Astrocyte (in vitro differentiated cells and primary cell): ENCODE measurements at regions not wholly inside any gene's neighbourhood (a gene's known extent, or its start where the extent isn't known, plus 50 kb on each side); places are given as distances from the start of the nearest gene placed in this dataset.
"Not testable (repeated sequence)": the region's sequence is repeated elsewhere in the genome, so short reads cannot be mapped to it uniquely, and the experiment has no call there.

Experiments used
- DNase-seq: peaks from one replicate; pipeline ENCODE4 v3.0.0-alpha.2; 2010; ENCODE audit warnings: low read depth
- FAIRE-seq: peaks from 2 replicates; lab custom pipeline; 2011; peaks lifted over from hg19 to GRCh38; lab: Jason Lieb, UNC
- H2AFZ ChIP-seq: 2 replicates; pipeline ENCODE4 v1.6.0; 2012; ENCODE audit warnings: low read depth, low read length, inconsistent platforms
- H3K27ac ChIP-seq: 2 replicates; pipeline ENCODE4 v1.5.1; 2011; ENCODE audit warnings: low read depth, low read length, inconsistent platforms
- H3K27me3 ChIP-seq: 2 replicates; pipeline ENCODE4 v1.6.0; 2011; ENCODE audit warnings: low read length, inconsistent platforms; ENCODE audit not compliant: insufficient read depth
- H3K36me3 ChIP-seq: 2 replicates; pipeline ENCODE4 v1.5.1; 2011; ENCODE audit warnings: low read length, inconsistent platforms; ENCODE audit not compliant: insufficient read depth
- H3K4me1 ChIP-seq: 2 replicates; pipeline ENCODE4 v1.5.1; 2011; ENCODE audit warnings: low read length, inconsistent platforms; ENCODE audit not compliant: insufficient read depth
- H3K4me2 ChIP-seq: 2 replicates; pipeline ENCODE4 v1.6.0; 2012; ENCODE audit warnings: low read length, inconsistent platforms
- H3K4me3 ChIP-seq: 2 replicates; pipeline ENCODE4 v1.5.1; 2011; ENCODE audit warnings: low read depth, mild to moderate bottlenecking, low read length, inconsistent platforms; ENCODE audit not compliant: insufficient read depth
- H3K79me2 ChIP-seq: 2 replicates; pipeline ENCODE4 v1.6.0; 2012; ENCODE audit warnings: mild to moderate bottlenecking, low read length, inconsistent platforms; ENCODE audit not compliant: insufficient read depth
- H3K9ac ChIP-seq: 2 replicates; pipeline ENCODE4 v1.6.0; 2012; ENCODE audit warnings: mild to moderate bottlenecking, low read length, inconsistent platforms
- H3K9me3 ChIP-seq: 2 replicates; pipeline ENCODE4 v1.5.1; 2012; ENCODE audit warnings: low read depth, mild to moderate bottlenecking, low read length, inconsistent platforms; ENCODE audit not compliant: insufficient read depth
- H4K20me1 ChIP-seq: 2 replicates; pipeline ENCODE4 v1.6.0; 2012; ENCODE audit warnings: low read length, inconsistent platforms; ENCODE audit not compliant: insufficient read depth
- H3K27ac Mint-ChIP-seq: one replicate; pipeline ENCODE4 v1.8.0; 2021; ENCODE audit warnings: mild to moderate bottlenecking, mixed read lengths; ENCODE audit not compliant: unreplicated experiment
- H3K27me3 Mint-ChIP-seq: one replicate; pipeline ENCODE4 v1.8.0; 2021; ENCODE audit warnings: low read depth, mixed read lengths; ENCODE audit not compliant: unreplicated experiment
- H3K36me3 Mint-ChIP-seq: one replicate; pipeline ENCODE4 v1.8.0; 2021; ENCODE audit warnings: low read depth, mixed read lengths; ENCODE audit not compliant: unreplicated experiment
- H3K4me1 Mint-ChIP-seq: one replicate; pipeline ENCODE4 v1.8.0; 2021; ENCODE audit warnings: low read depth, mixed read lengths; ENCODE audit not compliant: unreplicated experiment
- H3K4me3 Mint-ChIP-seq: one replicate; pipeline ENCODE4 v1.8.0; 2021; ENCODE audit warnings: mild to moderate bottlenecking, moderate library complexity, mixed read lengths; ENCODE audit not compliant: unreplicated experiment
- H3K9me3 Mint-ChIP-seq: one replicate; pipeline ENCODE4 v1.8.0; 2021; ENCODE audit warnings: mild to moderate bottlenecking, mixed read lengths; ENCODE audit not compliant: unreplicated experiment
- EZH2 ChIP-seq: IDR thresholded peaks from 2 replicates; pipeline ENCODE4 v1.6.1; 2012; ENCODE audit warnings: mild to moderate bottlenecking, low read length, inconsistent platforms; ENCODE audit not compliant: insufficient read depth
- TF ChIP-seq, protein P1 (sequence below): IDR thresholded peaks from 2 replicates; pipeline ENCODE4 v1.5.1; 2011; ENCODE audit warnings: low read depth, mild to moderate bottlenecking, inconsistent platforms, low read length, moderate library complexity; ENCODE audit not compliant: insufficient read depth

DNA sequence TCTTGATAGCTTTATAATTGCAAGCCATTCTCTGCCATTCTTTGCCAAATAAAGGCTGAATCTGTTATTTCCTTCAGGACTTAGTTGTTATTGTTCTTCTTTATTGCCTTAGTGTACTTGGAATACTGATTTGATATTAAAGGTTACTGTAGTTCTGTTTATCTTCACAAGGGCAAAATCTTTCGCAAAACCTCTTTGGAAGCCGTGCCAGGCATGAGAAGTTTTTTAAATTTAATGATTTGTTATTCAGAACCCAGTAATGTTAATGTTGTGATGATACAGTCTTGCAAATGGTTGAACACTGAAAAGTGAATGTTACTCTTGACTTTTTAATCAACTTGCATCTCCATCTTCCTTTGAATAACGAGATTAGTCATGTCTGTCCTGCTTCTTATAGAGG is 1225.2 kb upstream of the GOT2 start:
- Histone ChIP-seq H3K4me1 (no peaks in the 10 kb centered on the region), H4K20me1 (no peaks in the 10 kb centered on the region), H3K27me3 (no peaks in the 10 kb centered on the region), H3K4me2 (no peak overlapping the region), H3K27ac (no peak overlapping the region), H2AFZ (no peak overlapping the region), H3K36me3 (no peaks in the 10 kb centered on the region), H3K79me2 (no peaks in the 10 kb centered on the region), H3K4me3 (no peak overlapping the region), H3K9me3 (no peaks in the 10 kb centered on the region), H3K9ac (no peak overlapping the region)
- no peak for TF ChIP-seq EZH2
- TF ChIP-seq, protein P1, sequence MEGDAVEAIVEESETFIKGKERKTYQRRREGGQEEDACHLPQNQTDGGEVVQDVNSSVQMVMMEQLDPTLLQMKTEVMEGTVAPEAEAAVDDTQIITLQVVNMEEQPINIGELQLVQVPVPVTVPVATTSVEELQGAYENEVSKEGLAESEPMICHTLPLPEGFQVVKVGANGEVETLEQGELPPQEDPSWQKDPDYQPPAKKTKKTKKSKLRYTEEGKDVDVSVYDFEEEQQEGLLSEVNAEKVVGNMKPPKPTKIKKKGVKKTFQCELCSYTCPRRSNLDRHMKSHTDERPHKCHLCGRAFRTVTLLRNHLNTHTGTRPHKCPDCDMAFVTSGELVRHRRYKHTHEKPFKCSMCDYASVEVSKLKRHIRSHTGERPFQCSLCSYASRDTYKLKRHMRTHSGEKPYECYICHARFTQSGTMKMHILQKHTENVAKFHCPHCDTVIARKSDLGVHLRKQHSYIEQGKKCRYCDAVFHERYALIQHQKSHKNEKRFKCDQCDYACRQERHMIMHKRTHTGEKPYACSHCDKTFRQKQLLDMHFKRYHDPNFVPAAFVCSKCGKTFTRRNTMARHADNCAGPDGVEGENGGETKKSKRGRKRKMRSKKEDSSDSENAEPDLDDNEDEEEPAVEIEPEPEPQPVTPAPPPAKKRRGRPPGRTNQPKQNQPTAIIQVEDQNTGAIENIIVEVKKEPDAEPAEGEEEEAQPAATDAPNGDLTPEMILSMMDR: no peak
- Mint-ChIP-seq H3K4me3 (no peak overlapping the region), H3K36me3 (no peaks in the 10 kb centered on the region), H3K27me3 (no peaks in the 10 kb centered on the region), H3K4me1 (no peaks in the 10 kb centered on the region), H3K27ac (no peak overlapping the region), H3K9me3 (no peaks in the 10 kb centered on the region)
- no peak for DNase-seq
- no peak for FAIRE-seq

DNA sequence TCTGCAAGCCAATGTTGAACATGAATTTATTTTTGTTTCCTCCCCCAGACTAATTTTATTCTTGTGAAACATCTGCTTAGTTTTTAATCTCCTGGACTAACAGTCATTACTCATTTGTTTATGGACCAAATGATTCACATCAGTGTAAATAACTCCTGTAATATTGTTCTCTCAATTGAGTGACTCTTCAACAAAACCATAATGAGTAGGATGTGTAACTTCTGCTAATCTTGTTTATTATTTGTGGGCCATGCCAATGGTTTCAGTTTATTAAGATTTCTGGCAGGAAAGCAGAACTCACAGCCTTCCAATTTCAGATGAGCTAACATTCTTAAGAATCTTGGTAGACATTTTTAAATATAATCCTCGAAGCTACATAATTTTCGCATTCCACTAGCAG is 1216.3 kb upstream of the GOT2 start:
- no peak for TF ChIP-seq EZH2
- TF ChIP-seq, protein P1: no peak
- H3K27me3 ChIP-seq: no peaks in the 10 kb centered on the region
- no peaks in the 10 kb centered on the region for H3K79me2 ChIP-seq
- H2AFZ ChIP-seq: no peak overlapping the region
- H3K9ac ChIP-seq: no peak overlapping the region
- H3K9me3 Mint-ChIP-seq: no peaks in the 10 kb centered on the region
- H3K4me3 ChIP-seq: no peak overlapping the region
- no peaks in the 10 kb centered on the region for H3K36me3 Mint-ChIP-seq
- H3K9me3 ChIP-seq: no peaks in the 10 kb centered on the region
- no peak overlapping the region for H3K4me3 Mint-ChIP-seq
- H3K36me3 ChIP-seq: no peaks in the 10 kb centered on the region
- no peaks in the 10 kb centered on the region for H3K27me3 Mint-ChIP-seq
- H3K4me2 ChIP-seq: no peak overlapping the region
- no peaks in the 10 kb centered on the region for H4K20me1 ChIP-seq
- no peak for FAIRE-seq
- H3K4me1 ChIP-seq: no peaks in the 10 kb centered on the region
- DNase-seq: peak; percentile 26
- H3K27ac ChIP-seq: no peak overlapping the region
- no peak overlapping the region for H3K27ac Mint-ChIP-seq
- H3K4me1 Mint-ChIP-seq: peaks cover 1% of the 10 kb centered on the region

DNA sequence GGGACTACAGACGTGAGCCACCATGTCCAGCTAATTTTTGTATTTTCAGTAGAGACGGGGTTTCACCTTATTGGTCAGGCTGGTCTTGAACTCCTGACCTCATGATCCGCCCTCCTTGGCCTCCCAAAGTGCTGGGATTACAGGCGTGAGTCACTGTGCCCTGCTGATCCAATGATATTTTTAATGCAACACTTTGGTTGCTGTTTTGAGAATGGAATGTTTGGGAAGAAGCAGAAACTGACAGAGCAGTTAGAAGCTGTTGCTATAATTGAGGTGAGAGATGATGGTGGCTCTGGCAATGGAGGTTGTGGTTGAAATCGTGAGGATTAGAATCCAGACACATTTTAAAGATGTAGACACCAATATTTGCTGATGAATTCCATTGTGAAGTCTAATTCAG is 1209.9 kb upstream of the GOT2 start:
- FAIRE-seq: peak; percentile 55
- H3K27ac ChIP-seq, H3K4me3 ChIP-seq, H3K36me3 Mint-ChIP-seq, H3K4me1 Mint-ChIP-seq, H3K9me3 Mint-ChIP-seq, H3K27me3 Mint-ChIP-seq, H4K20me1 ChIP-seq, H3K4me3 Mint-ChIP-seq, H3K27me3 ChIP-seq, H3K9ac ChIP-seq, H3K4me2 ChIP-seq, H3K79me2 ChIP-seq, H2AFZ ChIP-seq, H3K4me1 ChIP-seq, H3K27ac Mint-ChIP-seq, H3K36me3 ChIP-seq, H3K9me3 ChIP-seq: not testable (repeated sequence)
- peak; percentile 17 for DNase-seq
